RWPE1 (cell line): ENCODE measurements at regions not wholly inside any gene's neighbourhood (a gene's known extent, or its start where the extent isn't known, plus 50 kb on each side); places are given as distances from the start of the nearest gene placed in this dataset.
"Not testable (repeated sequence)": the region's sequence is repeated elsewhere in the genome, so short reads cannot be mapped to it uniquely, and the experiment has no call there.

Experiments
- CTCF ChIA-PET: fragments of 350-600 bp; sonication (Branson Sonifier 250); formaldehyde crosslinking; extraction: SDS; loops from one replicate; lab custom pipeline; 2021; lab: Yijun Ruan, JAX
- POLR2A ChIA-PET: fragments of 400-600 bp; formaldehyde crosslinking; extraction: SDS; loops from one replicate; lab custom pipeline; 2020; ENCODE audit warnings: antibody characterized with exemption; ENCODE audit not compliant: low non-redundant PET; lab: Yijun Ruan, JAX
- DNase-seq: peaks from one replicate; pipeline ENCODE4 v3.0.0; 2012; ENCODE audit warnings: low spot score
- H3K27ac ChIP-seq: fragments of 450-650 bp; 2 replicates; pipeline ENCODE4 v1.5.1; 2017
- CTCF ChIP-seq: fragments of 450-650 bp; conservative IDR thresholded peaks from 2 replicates; pipeline ENCODE4 v1.5.1; 2017; ENCODE audit warnings: low read depth, mild to moderate bottlenecking

DNA sequence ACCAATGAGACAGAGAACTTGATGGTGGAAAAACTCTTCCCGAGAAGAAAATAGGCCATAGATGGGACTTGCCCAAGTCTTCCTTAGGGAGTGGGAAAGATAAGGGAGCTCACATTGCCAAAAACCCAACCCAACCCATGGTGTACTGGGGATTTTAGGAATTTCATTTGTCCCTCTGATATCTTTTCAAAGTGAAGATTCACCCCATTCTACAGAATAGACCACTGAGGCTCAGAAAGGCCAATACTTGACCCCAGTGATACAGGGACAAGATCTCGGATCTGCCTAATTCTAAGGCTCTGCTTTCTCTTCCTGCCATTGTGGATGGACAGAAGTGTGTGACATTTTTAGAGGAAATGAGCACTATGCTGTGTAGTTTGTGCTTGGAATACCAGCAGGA lies 159.0 kb downstream of the MYCN start:
- DNase-seq, result no peak
- ChIA-PET POLR2A (no interaction called here), CTCF (no interaction called here)
- no peak overlapping the region for H3K27ac ChIP-seq
- no peak for TF ChIP-seq CTCF

- no peak for DNase-seq
- H3K27ac ChIP-seq, result no peak overlapping the region
- TF ChIP-seq CTCF, result no peak
- POLR2A ChIA-PET, result no interaction called here
- CTCF ChIA-PET, result no interaction called here
These were observed 156.6 kb downstream of the MYCN start for GRCh38 chr2:16096962-16097361.

GRCh38 chr2:16095483-16095882 lies 155.1 kb downstream of the MYCN start:
- H3K27ac ChIP-seq, POLR2A ChIA-PET, DNase-seq: not testable (repeated sequence)
- CTCF ChIA-PET, result interaction anchor here (0.7 kb wide), 1 partner anchor 65 kb away, joined by 3 read pairs; no protein-coding TSS in a partner anchor

DNA sequence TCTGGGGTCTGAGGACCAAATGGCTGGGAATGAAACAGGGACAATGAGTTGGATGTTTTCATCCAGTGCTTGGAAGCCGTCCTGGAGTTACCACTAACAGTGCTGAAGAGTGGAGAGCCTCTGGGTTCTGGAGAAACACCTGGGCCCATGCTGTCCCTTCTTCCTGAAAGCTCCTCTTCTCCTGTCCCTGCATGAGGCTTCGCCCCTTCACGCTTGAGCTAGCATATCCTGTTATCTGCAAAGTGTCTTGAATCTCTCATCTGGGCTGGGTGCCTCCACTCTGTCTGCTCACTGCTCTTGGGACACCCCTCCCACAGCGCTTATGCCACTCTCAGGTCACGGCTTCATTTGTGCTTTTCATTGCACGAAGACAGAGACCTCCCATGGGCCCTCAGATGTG lies 154.5 kb downstream of the MYCN start:
- ChIA-PET CTCF (no interaction called here), POLR2A (no interaction called here)
- no peak overlapping the region for H3K27ac ChIP-seq
- no peak for TF ChIP-seq CTCF
- DNase-seq, result no peak

DNA sequence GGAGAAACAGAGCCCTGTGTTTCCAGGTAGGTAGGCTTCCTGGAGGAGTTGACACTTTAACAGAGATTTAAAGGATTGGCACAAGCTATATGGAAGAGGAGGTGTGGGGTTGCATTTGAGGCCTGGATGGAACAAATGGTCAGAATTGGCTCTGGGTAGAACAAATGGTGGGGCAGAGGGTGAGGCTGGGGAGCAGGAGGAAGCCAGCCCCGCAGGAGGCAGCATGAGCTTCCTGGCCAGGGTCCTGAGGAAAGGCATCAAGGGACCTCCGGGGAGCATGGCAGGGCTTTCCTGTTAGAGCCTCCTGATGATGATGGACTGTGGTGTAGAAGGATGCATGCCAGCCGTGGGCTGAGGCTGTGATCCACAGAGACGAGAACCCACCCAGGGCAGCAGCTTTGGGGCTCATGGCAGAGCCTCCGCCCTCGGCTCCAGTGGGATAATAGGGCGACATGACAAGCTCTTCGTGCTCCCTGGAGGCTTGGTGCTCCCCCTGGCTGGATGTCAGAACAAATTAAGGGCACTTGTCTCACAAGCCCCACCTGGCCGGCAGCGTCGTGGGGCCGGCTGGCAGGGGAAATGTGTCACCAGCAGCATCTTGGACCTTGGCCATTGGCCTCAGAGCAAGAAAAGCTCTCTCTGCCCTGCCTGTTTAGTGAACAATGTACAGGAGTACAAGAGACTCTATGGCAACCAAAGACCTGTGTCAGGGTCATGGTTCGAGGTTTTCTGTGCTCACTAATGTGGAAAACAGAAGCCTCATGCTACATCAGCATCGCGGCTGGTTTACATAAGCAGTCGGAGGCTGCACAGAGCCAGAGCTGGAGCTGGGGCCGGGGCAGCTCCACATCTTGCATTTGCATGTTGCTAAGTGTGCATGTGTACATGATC lies 153.5 kb downstream of the MYCN start:
- ChIA-PET CTCF (interaction anchor here (0.7 to 1.0 kb wide), 2 partner anchors 154 to 259 kb away, joined by 3 to 4 read pairs; no protein-coding TSS in a partner anchor), POLR2A (no interaction called here)
- H3K27ac ChIP-seq, result no peak overlapping the region
- no peak for DNase-seq
- TF ChIP-seq CTCF, result no peak

- TF ChIP-seq CTCF, result no peak
- no peak overlapping the region for H3K27ac ChIP-seq
- no peak for DNase-seq
- ChIA-PET POLR2A (no interaction called here), CTCF (interaction anchor here (0.7 kb wide), 2 partner anchors 9 to 258 kb away, joined by 3 read pairs; no protein-coding TSS in a partner anchor)
These were observed 152.7 kb downstream of the MYCN start for GRCh38 chr2:16092861-16093638.
